HG03575 (cell line): ENCODE measurements at regions not wholly inside any gene's neighbourhood (a gene's known extent, or its start where the extent isn't known, plus 50 kb on each side); places are given as distances from the start of the nearest gene placed in this dataset.

ENCODE experiments used
- ATAC-seq: cut with Tn5 transposase; IDR thresholded peaks from one replicate; pipeline ENCODE4 v1.9.1; 2021; ENCODE audit not compliant: unreplicated experiment, insufficient number of reproducible peaks, low FRiP score; ENCODE audit errors: extremely low read depth

GRCh38 chr1:38340409-38340808 lies 293.8 kb upstream of the POU3F1 start:
- ATAC-seq: no peak

GRCh38 chr1:38337711-38338110 lies 291.1 kb upstream of the POU3F1 start:
- ATAC-seq: no peak

GRCh38 chr1:38336961-38337360 lies 290.4 kb upstream of the POU3F1 start:
- no peak for ATAC-seq

- ATAC-seq: no peak
Measured at GRCh38 chr1:38336301-38336923, 289.8 kb upstream of the POU3F1 start.

DNA sequence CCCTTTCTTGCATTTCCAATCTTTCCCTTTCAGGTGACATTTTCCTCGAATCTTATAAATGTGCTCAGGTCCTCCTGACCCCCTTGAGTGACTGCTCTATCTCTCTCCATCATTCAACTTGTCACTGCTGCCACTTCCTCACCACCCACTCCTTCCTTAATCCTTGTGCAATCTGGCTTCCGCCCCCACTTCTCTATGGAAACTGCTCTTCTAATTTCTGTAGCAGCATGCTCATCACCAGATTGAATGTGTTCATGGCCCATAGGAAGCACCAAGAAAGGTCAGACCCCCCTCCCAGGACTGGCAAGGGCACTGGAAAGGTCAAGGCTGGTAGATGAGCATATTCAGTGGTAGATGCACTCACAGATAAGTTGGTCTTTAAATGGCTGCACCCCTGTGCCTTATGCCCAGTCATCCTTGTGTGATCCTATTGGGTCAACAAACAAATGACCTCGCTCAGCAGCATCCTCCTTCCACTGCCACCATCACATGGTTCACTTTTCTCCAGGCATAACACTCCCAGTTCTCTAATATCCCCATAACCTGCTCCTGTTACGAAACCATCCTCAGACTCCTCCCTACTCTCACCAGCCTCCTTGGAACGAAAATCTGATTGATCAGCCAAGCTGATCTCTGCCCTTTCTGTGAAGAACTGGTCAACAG lies 288.5 kb upstream of the POU3F1 start:
- no peak for ATAC-seq

- no peak for ATAC-seq
Measured at GRCh38 chr1:38332649-38333310, 286.2 kb upstream of the POU3F1 start.

- no peak for ATAC-seq
Measured at GRCh38 chr1:38331496-38332210, 285.1 kb upstream of the POU3F1 start.

DNA sequence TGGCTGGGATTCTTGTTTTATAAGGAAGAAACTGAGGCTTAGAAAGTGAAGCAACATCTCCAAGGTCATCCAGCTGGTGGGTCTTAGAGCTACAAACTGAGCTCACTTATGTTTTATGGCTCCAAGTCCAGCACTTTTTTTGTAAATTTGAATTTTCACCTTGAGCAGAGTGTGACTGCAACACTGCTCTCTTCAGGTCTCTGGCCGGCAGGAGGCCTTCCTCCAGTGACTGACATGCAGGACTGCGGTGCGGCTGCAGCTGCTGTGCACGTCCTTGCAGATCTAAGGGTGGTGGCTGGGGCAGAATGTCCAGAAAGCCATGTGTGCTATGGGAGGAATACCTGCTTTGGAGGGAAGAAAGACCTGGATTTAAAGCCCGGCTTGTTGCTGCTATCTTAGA lies 284.2 kb upstream of the POU3F1 start:
- no peak for ATAC-seq

DNA sequence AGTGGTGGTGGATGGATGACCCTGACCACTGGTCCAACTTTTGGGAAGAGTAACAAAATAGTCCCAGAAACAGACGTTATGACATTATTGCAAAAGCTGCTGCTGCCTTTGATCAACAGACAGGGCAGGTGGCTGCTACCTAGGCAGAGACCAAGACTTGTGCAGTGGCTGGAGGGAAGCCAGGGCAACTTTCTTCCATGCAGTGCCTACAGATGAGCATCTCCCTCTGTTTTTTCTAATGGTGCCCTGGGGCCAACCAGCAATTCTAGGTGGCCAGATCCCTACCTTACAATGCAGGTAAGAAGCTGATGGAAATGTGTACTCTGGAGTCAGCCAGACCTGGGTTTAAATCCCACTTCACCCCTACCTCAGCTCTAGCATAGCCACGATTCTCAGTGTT lies 283.1 kb upstream of the POU3F1 start:
- ATAC-seq: no peak

GRCh38 chr1:38328278-38329035 lies 281.9 kb upstream of the POU3F1 start:
- ATAC-seq: no peak

- ATAC-seq: no peak
Measured at GRCh38 chr1:38327559-38327973, 281.0 kb upstream of the POU3F1 start.

DNA sequence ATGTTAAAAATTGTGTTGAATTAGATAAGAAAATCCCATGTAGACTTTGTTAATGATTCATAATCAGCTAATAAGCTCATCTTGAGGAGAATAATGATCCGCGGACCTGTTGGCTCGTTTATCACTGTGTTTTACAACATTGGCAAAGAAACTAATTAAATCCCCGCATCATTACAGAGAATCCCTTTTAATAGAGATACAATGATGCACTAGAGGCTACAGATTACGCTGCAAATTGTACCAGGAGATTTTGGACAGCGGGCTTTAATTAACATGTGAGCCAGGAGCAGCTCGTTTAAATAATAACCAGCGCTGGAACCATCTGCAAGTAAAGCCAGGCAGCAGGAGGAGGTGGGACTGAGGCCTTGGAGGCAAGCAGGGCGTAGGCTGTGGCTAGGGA lies 280.3 kb upstream of the POU3F1 start:
- no peak for ATAC-seq

- no peak for ATAC-seq
Measured at GRCh38 chr1:38326135-38326534, 279.5 kb upstream of the POU3F1 start.

DNA sequence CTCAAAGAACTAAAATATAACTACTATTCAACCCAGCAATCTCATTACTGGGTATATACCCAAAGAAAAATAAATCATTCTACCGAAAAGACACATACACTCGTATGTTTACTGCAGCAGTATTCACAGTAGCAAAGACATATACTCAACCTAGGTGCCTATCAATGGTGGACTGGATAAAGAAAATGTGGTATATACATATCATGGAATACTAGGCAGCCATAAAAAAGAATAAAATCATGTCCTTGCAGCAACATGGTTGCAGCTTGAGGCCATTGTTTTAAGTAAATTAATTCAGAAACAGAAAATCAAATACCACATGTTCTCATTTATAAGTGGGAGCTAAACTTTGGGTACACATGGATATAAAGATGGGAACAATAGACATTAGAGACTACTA lies 266.2 kb upstream of the POU3F1 start:
- no peak for ATAC-seq

- ATAC-seq: no peak
Measured at GRCh38 chr1:38310079-38310478, 263.5 kb upstream of the POU3F1 start.

DNA sequence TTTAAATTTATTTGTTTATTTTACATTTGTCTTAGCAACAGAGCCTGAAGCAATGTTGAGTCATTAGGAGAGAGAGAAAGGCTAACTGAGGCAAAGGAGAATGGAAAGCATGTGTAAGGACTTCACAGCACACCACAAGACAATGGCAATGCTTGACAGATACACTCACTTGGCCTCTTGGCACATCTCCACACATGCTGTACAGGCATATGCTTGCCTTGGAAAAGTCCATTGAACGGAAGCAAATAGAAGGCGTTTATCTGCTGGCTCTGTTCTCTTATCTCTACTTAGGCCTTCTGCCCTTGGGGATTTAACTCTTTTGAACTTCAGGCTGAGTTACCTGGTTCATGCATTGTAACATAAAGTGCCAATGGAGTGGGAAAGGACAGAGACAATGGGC lies 262.2 kb upstream of the POU3F1 start:
- ATAC-seq: no peak

GRCh38 chr1:38305666-38306065 lies 259.1 kb upstream of the POU3F1 start:
- no peak for ATAC-seq

DNA sequence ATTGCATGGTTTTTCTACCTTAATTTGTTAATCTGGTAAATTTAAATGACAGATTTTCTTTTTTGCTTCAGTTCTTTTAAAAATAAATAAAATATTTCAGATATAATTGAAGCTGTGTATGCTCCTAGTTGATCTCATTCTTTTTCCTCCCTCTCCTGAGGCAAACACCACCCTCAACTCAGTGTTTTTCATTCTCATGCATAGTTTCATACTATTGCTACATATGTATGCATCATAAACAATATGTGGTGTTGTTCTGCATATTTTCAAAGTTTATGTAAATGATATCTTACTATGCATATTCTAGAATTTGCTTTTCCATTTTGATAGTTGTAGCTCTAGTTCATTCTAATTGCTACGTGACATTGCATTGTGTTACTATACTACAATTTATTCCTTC lies 257.2 kb upstream of the POU3F1 start:
- no peak for ATAC-seq

GRCh38 chr1:38301040-38301439 lies 254.4 kb upstream of the POU3F1 start:
- ATAC-seq: no peak
